Cardiac muscle cell (in vitro differentiated cells and primary cell): ENCODE measurements at regions not wholly inside any gene's neighbourhood (a gene's known extent, or its start where the extent isn't known, plus 50 kb on each side); places are given as distances from the start of the nearest gene placed in this dataset.

Source experiments
- DNase-seq, 2 donors: peaks; one replicate each; pipeline versions ENCODE4 v3.0.0 to v3.0.0-alpha.2; 2010 to 2017; ENCODE audit warnings: low read depth in 1 of 2, low spot score in 1 of 2
- H3K27ac ChIP-seq: fragments of 200-600 bp; sonication (generic); 2 replicates; pipeline ENCODE4 v1.5.1; 2016
- H3K27me3 ChIP-seq: fragments of 200-600 bp; sonication (generic); 2 replicates; pipeline ENCODE4 v1.6.0; 2016; ENCODE audit warnings: control low read depth
- H3K36me3 ChIP-seq: fragments of 200-600 bp; sonication (generic); 2 replicates; pipeline ENCODE4 v1.5.1; 2016; ENCODE audit warnings: control low read depth
- H3K4me1 ChIP-seq: fragments of 200-600 bp; sonication (generic); 2 replicates; pipeline ENCODE4 v1.8.1; 2017; ENCODE audit warnings: low read depth, mild to moderate bottlenecking, mixed run types
- H3K4me3 ChIP-seq: fragments of 200-600 bp; sonication (generic); 2 replicates; pipeline ENCODE4 v1.5.1; 2016; ENCODE audit warnings: mild to moderate bottlenecking
- H3K9me3 ChIP-seq: fragments of 200-600 bp; sonication (generic); 2 replicates; pipeline ENCODE4 v1.5.1; 2017; ENCODE audit warnings: low read depth, mild to moderate bottlenecking, control low read depth
- TF ChIP-seq, protein P1 (sequence below): IDR thresholded peaks from 2 replicates; pipeline ENCODE4 v1.5.1; 2012; ENCODE audit warnings: low read depth, mild to moderate bottlenecking, low read length

DNA sequence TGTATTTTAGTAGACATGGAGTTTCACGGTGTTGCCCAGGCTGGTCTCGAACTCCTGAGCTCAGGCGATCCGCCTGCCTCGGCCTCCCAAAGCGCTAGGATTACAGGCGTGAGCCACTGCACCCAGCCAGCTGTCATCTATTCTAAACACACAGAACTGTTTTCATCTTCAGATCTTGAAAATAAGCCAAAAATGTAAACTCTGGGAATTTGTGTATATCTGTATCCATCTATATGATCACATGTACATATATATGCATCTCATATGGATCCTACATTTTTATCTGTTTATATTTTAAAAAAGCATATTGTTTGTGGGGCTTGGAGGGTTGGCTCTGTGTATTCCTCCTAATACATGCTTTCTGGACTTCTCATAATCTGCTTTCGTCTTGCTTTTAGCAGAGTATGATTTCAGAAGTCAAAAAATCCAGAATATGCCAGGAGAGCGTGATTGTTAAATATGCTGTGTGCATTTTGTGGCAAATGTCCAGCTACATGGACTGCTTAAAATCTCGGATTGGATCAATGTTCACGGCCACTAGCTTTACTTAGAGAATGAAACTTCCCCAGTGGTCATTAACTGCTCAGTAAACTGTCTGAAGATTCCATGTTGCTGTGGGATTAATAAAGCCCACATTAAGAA, 274.4 kb upstream of the IRX1 start:
- TF ChIP-seq, protein P1, sequence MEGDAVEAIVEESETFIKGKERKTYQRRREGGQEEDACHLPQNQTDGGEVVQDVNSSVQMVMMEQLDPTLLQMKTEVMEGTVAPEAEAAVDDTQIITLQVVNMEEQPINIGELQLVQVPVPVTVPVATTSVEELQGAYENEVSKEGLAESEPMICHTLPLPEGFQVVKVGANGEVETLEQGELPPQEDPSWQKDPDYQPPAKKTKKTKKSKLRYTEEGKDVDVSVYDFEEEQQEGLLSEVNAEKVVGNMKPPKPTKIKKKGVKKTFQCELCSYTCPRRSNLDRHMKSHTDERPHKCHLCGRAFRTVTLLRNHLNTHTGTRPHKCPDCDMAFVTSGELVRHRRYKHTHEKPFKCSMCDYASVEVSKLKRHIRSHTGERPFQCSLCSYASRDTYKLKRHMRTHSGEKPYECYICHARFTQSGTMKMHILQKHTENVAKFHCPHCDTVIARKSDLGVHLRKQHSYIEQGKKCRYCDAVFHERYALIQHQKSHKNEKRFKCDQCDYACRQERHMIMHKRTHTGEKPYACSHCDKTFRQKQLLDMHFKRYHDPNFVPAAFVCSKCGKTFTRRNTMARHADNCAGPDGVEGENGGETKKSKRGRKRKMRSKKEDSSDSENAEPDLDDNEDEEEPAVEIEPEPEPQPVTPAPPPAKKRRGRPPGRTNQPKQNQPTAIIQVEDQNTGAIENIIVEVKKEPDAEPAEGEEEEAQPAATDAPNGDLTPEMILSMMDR, result no peak
- DNase-seq, result no peak
- Histone ChIP-seq H3K27me3 (no peaks in the 10 kb centered on the region), H3K9me3 (no peaks in the 10 kb centered on the region), H3K36me3 (no peaks in the 10 kb centered on the region), H3K27ac (no peak overlapping the region), H3K4me3 (no peak overlapping the region), H3K4me1 (peaks cover 19% of the 10 kb centered on the region)

DNA sequence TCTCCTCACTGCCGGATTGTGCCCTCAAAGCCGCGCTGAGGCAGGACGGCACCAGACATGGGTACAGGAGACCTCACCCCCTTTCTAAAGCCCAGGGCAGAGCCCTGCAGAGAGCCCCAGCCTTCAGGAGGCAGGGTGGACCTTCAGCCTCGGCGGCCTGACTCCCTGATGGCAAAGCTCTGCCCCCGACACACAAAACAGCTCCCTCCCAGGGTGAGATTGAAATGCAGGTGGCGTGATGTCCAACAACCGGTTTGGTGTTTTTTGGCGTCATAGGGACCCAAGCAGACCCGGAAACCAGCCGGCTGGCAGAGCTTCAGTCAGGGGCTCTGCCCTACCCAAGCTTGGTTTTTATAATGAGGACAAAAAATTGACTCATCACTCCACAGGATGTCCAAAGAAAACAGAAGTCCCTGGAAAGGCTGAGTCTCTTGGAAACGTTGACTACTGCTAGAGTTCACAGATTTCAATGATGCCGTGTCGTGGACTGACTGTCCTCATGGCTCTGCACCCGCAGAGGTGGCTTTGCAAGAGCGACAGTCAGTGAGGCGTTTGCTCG, 275.2 kb upstream of the IRX1 start:
- H3K36me3 ChIP-seq, result no peaks in the 10 kb centered on the region
- H3K27ac ChIP-seq, result no peak overlapping the region

DNA sequence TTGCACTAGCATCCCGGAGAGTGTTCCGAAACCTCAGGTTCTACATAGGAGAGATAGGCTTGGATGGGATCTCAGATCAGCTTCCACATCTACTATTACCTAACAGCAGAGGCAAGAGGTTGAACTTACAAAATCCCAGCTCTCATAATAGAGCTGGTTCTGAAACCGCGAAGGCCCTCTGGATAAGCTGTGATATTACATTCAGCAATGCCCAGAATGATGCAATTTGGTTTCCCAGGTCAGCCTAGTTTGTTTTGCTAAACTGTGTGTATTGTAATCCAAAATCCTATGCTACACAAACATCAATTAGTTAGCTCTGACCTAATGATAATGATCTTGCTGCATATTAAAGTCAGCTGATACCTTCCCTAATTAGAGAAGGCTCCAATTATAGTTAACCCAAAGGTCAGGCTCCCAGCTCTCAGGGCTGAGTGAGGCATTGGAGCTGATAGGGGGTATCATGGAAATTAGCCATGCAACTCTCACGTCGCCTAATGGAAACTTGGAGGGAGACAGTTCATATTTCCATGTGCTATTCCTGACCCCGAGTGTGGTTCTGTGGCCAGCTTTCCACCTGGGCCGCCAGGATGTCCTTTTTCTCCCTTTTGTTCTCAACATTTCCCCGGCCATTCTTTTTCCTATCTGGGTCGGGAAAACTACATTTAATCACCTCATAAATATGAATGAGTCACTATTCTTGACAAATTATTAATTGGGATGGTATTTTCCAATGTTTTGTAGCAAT, 278.4 kb upstream of the IRX1 start:
- Histone ChIP-seq H3K9me3 (no peaks in the 10 kb centered on the region), H3K27ac (no peak overlapping the region), H3K27me3 (no peaks in the 10 kb centered on the region), H3K36me3 (no peaks in the 10 kb centered on the region), H3K4me3 (no peak overlapping the region), H3K4me1 (peaks cover 14% of the 10 kb centered on the region)
- peak in 1 of 2 donors; percentile 45 for DNase-seq
- TF ChIP-seq, protein P1, result no peak

More for the DNA sequence above, 275.2 kb upstream of the IRX1 start:
- Histone ChIP-seq H3K9me3 (no peaks in the 10 kb centered on the region), H3K4me3 (no peak overlapping the region), H3K27me3 (no peaks in the 10 kb centered on the region), H3K4me1 (peaks cover 14% of the 10 kb centered on the region)
- DNase-seq, result no peak
- TF ChIP-seq, protein P1, result no peak

DNA sequence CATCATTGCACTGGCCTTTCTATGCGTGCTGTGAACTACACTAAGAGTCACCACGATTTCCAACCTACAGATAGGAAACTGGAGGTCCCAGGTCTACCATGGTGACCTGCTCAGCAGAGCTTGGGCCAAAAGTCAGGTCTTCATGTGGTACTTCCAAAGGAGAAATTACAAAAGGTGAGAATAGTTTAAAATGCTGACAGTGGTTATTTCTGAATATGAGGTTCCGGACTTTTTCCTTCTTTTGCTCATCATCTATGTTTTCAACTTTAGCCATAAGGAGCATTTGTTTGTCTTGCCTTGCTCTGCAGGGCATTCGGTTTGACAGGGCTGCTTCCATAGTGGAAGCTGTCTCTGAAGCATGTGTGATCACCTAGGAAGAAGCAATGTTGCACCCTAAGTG, 282.1 kb upstream of the IRX1 start:
- Histone ChIP-seq H3K4me3 (no peak overlapping the region), H3K27me3 (no peaks in the 10 kb centered on the region), H3K27ac (no peak overlapping the region), H3K36me3 (no peaks in the 10 kb centered on the region), H3K9me3 (no peaks in the 10 kb centered on the region), H3K4me1 (peaks cover 14% of the 10 kb centered on the region)
- TF ChIP-seq, protein P1, result no peak
- no peak for DNase-seq

DNA sequence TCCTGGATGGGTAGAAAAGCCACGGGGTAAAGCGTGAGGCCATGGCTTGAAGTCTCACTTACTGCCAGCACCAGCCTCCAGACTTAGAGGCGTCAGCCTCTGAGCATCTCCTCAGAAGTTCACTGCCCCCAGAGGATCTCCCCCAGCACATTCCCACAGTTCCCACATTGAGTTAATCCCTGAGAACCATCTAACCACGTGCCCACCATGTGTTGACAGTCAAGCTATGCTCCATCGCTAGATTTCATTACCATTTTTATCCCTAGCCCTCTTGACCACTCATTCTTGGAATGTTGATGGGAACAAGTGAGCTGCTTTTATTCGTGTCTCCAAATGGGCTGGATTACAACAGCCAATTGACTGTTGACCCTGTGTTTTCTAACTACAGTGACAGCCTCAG, 283.3 kb upstream of the IRX1 start:
- Histone ChIP-seq H3K36me3 (no peaks in the 10 kb centered on the region), H3K27ac (no peak overlapping the region), H3K9me3 (no peaks in the 10 kb centered on the region), H3K4me1 (peaks cover 10% of the 10 kb centered on the region), H3K27me3 (no peaks in the 10 kb centered on the region), H3K4me3 (no peak overlapping the region)
- TF ChIP-seq, protein P1, result no peak
- no peak for DNase-seq
